GM18498 (cell line): ENCODE measurements at regions not wholly inside any gene's neighbourhood (a gene's known extent, or its start where the extent isn't known, plus 50 kb on each side); places are given as distances from the start of the nearest gene placed in this dataset.

ENCODE experiments used
- ATAC-seq: cut with Tn5 transposase; IDR thresholded peaks from one replicate; pipeline ENCODE4 v1.9.1; 2021; ENCODE audit warnings: mild to moderate bottlenecking, moderate library complexity; ENCODE audit not compliant: unreplicated experiment

GRCh38 chr5:56468277-56468676, 235.1 kb upstream of the ANKRD55 start:
- ATAC-seq: no peak

- no peak for ATAC-seq
Measured at GRCh38 chr5:56467176-56467717, 234.1 kb upstream of the ANKRD55 start.

GRCh38 chr5:56466136-56466816, 233.1 kb upstream of the ANKRD55 start:
- ATAC-seq: no peak

GRCh38 chr5:56465769-56466135, 232.6 kb upstream of the ANKRD55 start:
- ATAC-seq: no peak

GRCh38 chr5:56464935-56465768, 232.0 kb upstream of the ANKRD55 start:
- no peak for ATAC-seq

- ATAC-seq: no peak
Measured at GRCh38 chr5:56463944-56464571, 230.9 kb upstream of the ANKRD55 start.

- ATAC-seq: no peak
Measured at GRCh38 chr5:56461584-56461983, 228.5 kb upstream of the ANKRD55 start.

- no peak for ATAC-seq
Measured at GRCh38 chr5:56460681-56461191, 227.6 kb upstream of the ANKRD55 start.

GRCh38 chr5:56460195-56460546, 227.0 kb upstream of the ANKRD55 start:
- no peak for ATAC-seq

- no peak for ATAC-seq
Measured at GRCh38 chr5:56459394-56460194, 226.5 kb upstream of the ANKRD55 start.

GRCh38 chr5:56457887-56458812, 225.0 kb upstream of the ANKRD55 start:
- ATAC-seq: no peak

GRCh38 chr5:56456002-56456401, 222.9 kb upstream of the ANKRD55 start:
- no peak for ATAC-seq

GRCh38 chr5:56455417-56455816, 222.3 kb upstream of the ANKRD55 start:
- no peak for ATAC-seq

GRCh38 chr5:56454219-56454862, 221.2 kb upstream of the ANKRD55 start:
- ATAC-seq: no peak

- ATAC-seq: no peak
Measured at GRCh38 chr5:56451742-56452141, 218.6 kb upstream of the ANKRD55 start.

GRCh38 chr5:56450766-56451165, 217.6 kb upstream of the ANKRD55 start:
- no peak for ATAC-seq

- ATAC-seq: no peak
Measured at GRCh38 chr5:56449071-56449640, 216.0 kb upstream of the ANKRD55 start.

- ATAC-seq: no peak
Measured at GRCh38 chr5:56447656-56448055, 214.5 kb upstream of the ANKRD55 start.

GRCh38 chr5:56447232-56447631, 214.1 kb upstream of the ANKRD55 start:
- ATAC-seq: no peak
